ENCODE measurements at regions not wholly inside any gene's neighbourhood (a gene's known extent, or its start where the extent isn't known, plus 50 kb on each side); places are given as distances from the start of the nearest gene placed in this dataset.
A peak's percentile ranks its signal among the peaks of the same experiment; 100 is the strongest.

DNA sequence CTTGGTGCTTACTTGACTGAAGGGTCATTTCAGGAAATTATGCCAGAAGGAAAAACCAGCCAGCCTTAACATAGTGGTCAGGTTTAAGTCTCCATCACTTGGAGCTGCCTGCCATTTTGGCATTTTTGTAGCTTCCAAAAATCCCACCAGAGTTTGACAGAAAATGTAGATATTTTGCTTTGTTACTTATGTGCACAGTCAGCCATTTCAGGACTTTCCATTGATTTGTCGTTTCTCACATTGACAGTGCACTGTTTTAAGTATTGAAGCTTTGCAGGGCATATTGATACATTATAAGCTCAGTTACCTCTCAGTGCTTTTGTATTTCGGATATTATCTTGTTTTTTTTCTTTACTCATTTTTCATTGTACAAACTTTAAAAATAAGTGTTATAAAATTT, 89.0 kb upstream of the ANKRD34C start:
- peaks cover 13% of the 10 kb centered on the region for H3K27me3 Mint-ChIP-seq (ENCODE audit: insufficient read depth)
- DNase-seq = no peak

GRCh38 chr15:79193103-79193502, 89.4 kb upstream of the ANKRD34C start:
- TF ChIP-seq CTCF (conservative IDR thresholded peaks at IDR 0.05) = no peak
- H3K36me3 ChIP-seq (ENCODE audit: control insufficient read depth, insufficient read depth, low read length) = no peaks in the 10 kb centered on the region
- H3K9me3 Mint-ChIP-seq = no peaks in the 10 kb centered on the region
- no peaks in the 10 kb centered on the region for H3K36me3 Mint-ChIP-seq (ENCODE audit: low read depth)
- no peaks in the 10 kb centered on the region for H3K27me3 ChIP-seq (ENCODE audit: control insufficient read depth, insufficient read depth, low read length, poor library complexity, severe bottlenecking)
- H3K4me1 ChIP-seq (ENCODE audit: control insufficient read depth, insufficient read depth, low read length) = no peaks in the 10 kb centered on the region
- DNase-seq = no peak
- H3K27ac ChIP-seq (ENCODE audit: low read depth, low read length) = peak overlapping the region; percentile 95
- peaks cover 9% of the 10 kb centered on the region for H3K4me1 Mint-ChIP-seq
- 89% methylated on average over 6 of the region's 6 CpGs; no CpG with 5 or more reads in 1 of the 2 experiments for WGBS, 2 experiments (ENCODE audit: insufficient coverage in 1 of 2, insufficient read length in 1 of 2)
- H3K27ac Mint-ChIP-seq = no peak overlapping the region
- no peak overlapping the region for H3K9ac ChIP-seq (ENCODE audit: extremely low read depth, low read length, poor library complexity, severe bottlenecking)
- peaks cover 13% of the 10 kb centered on the region for H3K27me3 Mint-ChIP-seq (ENCODE audit: insufficient read depth)
- no peaks in the 10 kb centered on the region for H3K9me3 ChIP-seq (ENCODE audit: control insufficient read depth, low read length)
- no peak overlapping the region for H3K4me3 ChIP-seq (ENCODE audit: low read length)
- no peak overlapping the region for H3K4me3 Mint-ChIP-seq

More for the DNA sequence above, 89.0 kb upstream of the ANKRD34C start:
- WGBS, 2 experiments (ENCODE audit: insufficient coverage in 1 of 2, insufficient read length in 1 of 2) = 0% methylated on average over 1 of the region's 2 CpGs
- Histone ChIP-seq H3K27me3 (ENCODE audit: control insufficient read depth, insufficient read depth, low read length, poor library complexity, severe bottlenecking) (no peaks in the 10 kb centered on the region), H3K4me1 (ENCODE audit: control insufficient read depth, insufficient read depth, low read length) (no peaks in the 10 kb centered on the region), H3K27ac (ENCODE audit: low read depth, low read length) (peak overlapping the region; percentile 95), H3K4me3 (ENCODE audit: low read length) (no peak overlapping the region), H3K9me3 (ENCODE audit: control insufficient read depth, low read length) (no peaks in the 10 kb centered on the region), H3K36me3 (ENCODE audit: control insufficient read depth, insufficient read depth, low read length) (no peaks in the 10 kb centered on the region), H3K9ac (ENCODE audit: extremely low read depth, low read length, poor library complexity, severe bottlenecking) (no peak overlapping the region)
- H3K27ac Mint-ChIP-seq = no peak overlapping the region
- peaks cover 9% of the 10 kb centered on the region for H3K4me1 Mint-ChIP-seq
- no peaks in the 10 kb centered on the region for H3K9me3 Mint-ChIP-seq
- H3K4me3 Mint-ChIP-seq = no peak overlapping the region
- no peak for TF ChIP-seq CTCF (conservative IDR thresholded peaks at IDR 0.05)
- no peaks in the 10 kb centered on the region for H3K36me3 Mint-ChIP-seq (ENCODE audit: low read depth)

DNA sequence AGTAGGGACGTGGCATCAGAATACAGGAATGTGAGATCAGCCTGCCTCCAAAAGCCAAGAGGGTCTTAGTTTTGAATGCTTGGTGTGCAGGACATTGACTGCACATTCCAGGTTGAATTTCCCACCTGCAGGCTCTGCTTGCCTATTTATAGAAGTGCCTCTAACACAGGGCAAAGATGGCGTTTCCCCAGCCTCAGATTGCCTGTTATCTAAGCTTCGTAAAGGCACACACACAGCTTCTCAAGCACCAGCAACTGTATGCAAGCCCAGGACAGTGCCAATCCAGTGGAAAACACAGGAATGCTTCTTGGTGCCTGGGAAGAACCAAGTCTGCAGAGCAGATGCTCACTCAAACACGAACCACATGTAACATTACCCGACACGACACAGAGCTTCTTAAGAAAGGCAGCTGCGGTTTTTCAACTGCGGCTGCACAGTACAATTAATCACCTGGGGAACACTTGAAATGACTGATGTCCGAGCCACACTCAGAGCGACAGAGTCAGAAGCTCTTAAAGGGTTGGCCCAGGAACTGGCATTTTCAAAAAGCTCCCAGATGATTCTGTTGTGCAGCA, 90.0 kb upstream of the ANKRD34C start:
- Histone ChIP-seq H3K9ac (ENCODE audit: extremely low read depth, low read length, poor library complexity, severe bottlenecking) (no peak overlapping the region), H3K9me3 (ENCODE audit: control insufficient read depth, low read length) (no peaks in the 10 kb centered on the region), H3K36me3 (ENCODE audit: control insufficient read depth, insufficient read depth, low read length) (no peaks in the 10 kb centered on the region), H3K4me1 (ENCODE audit: control insufficient read depth, insufficient read depth, low read length) (no peaks in the 10 kb centered on the region), H3K4me3 (ENCODE audit: low read length) (no peak overlapping the region), H3K27me3 (ENCODE audit: control insufficient read depth, insufficient read depth, low read length, poor library complexity, severe bottlenecking) (peaks cover under 1% of the 10 kb centered on the region), H3K27ac (ENCODE audit: low read depth, low read length) (peak overlapping the region; percentile 95)
- H3K4me1 Mint-ChIP-seq = peaks cover 7% of the 10 kb centered on the region
- H3K36me3 Mint-ChIP-seq (ENCODE audit: low read depth) = no peaks in the 10 kb centered on the region
- TF ChIP-seq CTCF (conservative IDR thresholded peaks at IDR 0.05) = no peak
- H3K27me3 Mint-ChIP-seq (ENCODE audit: insufficient read depth) = peaks cover 10% of the 10 kb centered on the region
- no peaks in the 10 kb centered on the region for H3K9me3 Mint-ChIP-seq
- no peak overlapping the region for H3K4me3 Mint-ChIP-seq
- 80 to 92% methylated on average over 10 of the region's 10 CpGs for WGBS, 2 experiments (ENCODE audit: insufficient coverage in 1 of 2, insufficient read length in 1 of 2)
- DNase-seq = no peak
- no peak overlapping the region for H3K27ac Mint-ChIP-seq

Measured in endodermal cell (in vitro differentiated cells).